LoVo (cell line): ENCODE measurements at regions not wholly inside any gene's neighbourhood (a gene's known extent, or its start where the extent isn't known, plus 50 kb on each side); places are given as distances from the start of the nearest gene placed in this dataset.
"Not testable (repeated sequence)": the region's sequence is repeated elsewhere in the genome, so short reads cannot be mapped to it uniquely, and the experiment has no call there.

Source experiments
- DNase-seq: peaks from one replicate; pipeline ENCODE4 v3.0.0-alpha.2; 2016; ENCODE audit warnings: low spot score

- not testable (repeated sequence) for DNase-seq
Measured at GRCh38 chr2:95686056-95686825, 94.4 kb downstream of the TRIM43 start.

- not testable (repeated sequence) for DNase-seq
Measured at GRCh38 chr2:95687852-95688251, 96.1 kb downstream of the TRIM43 start.

GRCh38 chr2:95691210-95691609 is 99.4 kb downstream of the TRIM43 start:
- DNase-seq, result not testable (repeated sequence)

- not testable (repeated sequence) for DNase-seq
Measured at GRCh38 chr2:95693071-95693846, 101.5 kb downstream of the TRIM43 start.

- no peak for DNase-seq
Measured at GRCh38 chr2:95695613-95696012, 103.8 kb downstream of the TRIM43 start.

- no peak for DNase-seq
Measured at GRCh38 chr2:95698146-95698545, 106.3 kb downstream of the TRIM43 start.

- not testable (repeated sequence) for DNase-seq
Measured at GRCh38 chr2:95699201-95700184, 107.7 kb downstream of the TRIM43 start.

- DNase-seq, result no peak
Measured at GRCh38 chr2:95700519-95700918, 108.7 kb downstream of the TRIM43 start.

GRCh38 chr2:95702471-95702870 is 110.7 kb downstream of the TRIM43 start:
- no peak for DNase-seq

- DNase-seq, result not testable (repeated sequence)
Measured at GRCh38 chr2:95707161-95707560, 115.4 kb downstream of the TRIM43 start.

- no peak for DNase-seq
Measured at GRCh38 chr2:95707837-95708236, 116.0 kb downstream of the TRIM43 start.

- no peak for DNase-seq
Measured at GRCh38 chr2:95709831-95710230, 118.0 kb downstream of the TRIM43 start.

- not testable (repeated sequence) for DNase-seq
Measured at GRCh38 chr2:95713470-95714177, 121.8 kb downstream of the TRIM43 start.

GRCh38 chr2:95714398-95714797 is 122.6 kb downstream of the TRIM43 start:
- not testable (repeated sequence) for DNase-seq

GRCh38 chr2:95719473-95720060 is 127.8 kb downstream of the TRIM43 start:
- no peak for DNase-seq

- DNase-seq, result no peak
Measured at GRCh38 chr2:95721726-95722125, 129.9 kb downstream of the TRIM43 start.

GRCh38 chr2:95722131-95722697 is 130.4 kb downstream of the TRIM43 start:
- no peak for DNase-seq

- DNase-seq, result not testable (repeated sequence)
Measured at GRCh38 chr2:95723627-95724210, 131.9 kb downstream of the TRIM43 start.

- not testable (repeated sequence) for DNase-seq
Measured at GRCh38 chr2:95725191-95725590, 133.4 kb downstream of the TRIM43 start.

GRCh38 chr2:95725677-95726076 is 133.9 kb downstream of the TRIM43 start:
- not testable (repeated sequence) for DNase-seq
